GM21367 (cell line): ENCODE measurements at regions not wholly inside any gene's neighbourhood (a gene's known extent, or its start where the extent isn't known, plus 50 kb on each side); places are given as distances from the start of the nearest gene placed in this dataset.
"Not testable (repeated sequence)": the region's sequence is repeated elsewhere in the genome, so short reads cannot be mapped to it uniquely, and the experiment has no call there.

ENCODE experiments used
- ATAC-seq: cut with Tn5 transposase; IDR thresholded peaks from one replicate; pipeline ENCODE4 v1.9.1; 2021; ENCODE audit not compliant: unreplicated experiment

DNA sequence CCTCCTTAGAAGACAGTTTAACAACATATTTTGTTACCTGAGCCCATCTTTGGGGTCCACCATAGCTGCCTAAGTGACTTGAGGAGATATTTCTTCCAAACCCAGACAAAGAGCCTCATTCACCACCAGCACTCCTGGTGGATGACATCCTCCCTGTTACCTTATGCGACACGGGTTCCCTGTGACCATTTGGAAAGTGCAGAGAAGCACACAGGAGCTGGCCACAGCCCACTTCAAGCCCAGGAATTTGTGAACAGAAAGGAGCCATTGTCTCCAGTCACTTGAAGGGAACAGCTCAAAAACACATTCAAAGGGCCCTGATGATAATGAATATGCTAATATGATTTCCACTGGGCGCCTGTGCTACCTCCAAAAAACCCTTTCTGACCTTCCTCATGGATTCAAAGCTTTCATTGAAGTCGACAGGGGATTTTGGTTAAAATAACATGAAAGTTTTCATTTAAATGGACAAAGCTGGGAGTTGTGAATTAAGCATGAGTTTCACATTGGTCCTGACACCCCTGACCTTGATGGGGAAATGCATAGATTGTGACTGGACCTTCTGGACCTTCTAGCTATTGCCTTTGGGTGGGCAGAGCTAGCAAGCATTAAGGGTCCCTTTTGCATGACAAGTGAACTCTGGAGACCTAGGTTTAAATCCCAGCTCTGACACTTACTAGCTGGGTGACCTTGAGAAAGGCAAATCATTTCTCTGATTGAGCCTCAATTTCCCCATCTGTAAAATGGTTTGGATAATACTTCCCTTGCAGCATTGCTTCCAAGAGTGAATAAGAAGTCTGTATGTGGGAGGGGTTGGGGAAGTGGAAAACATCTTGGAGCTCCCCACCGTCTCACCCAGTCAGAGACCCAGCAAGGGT, 83.3 kb upstream of the SIRPA start:
- no peak for ATAC-seq

DNA sequence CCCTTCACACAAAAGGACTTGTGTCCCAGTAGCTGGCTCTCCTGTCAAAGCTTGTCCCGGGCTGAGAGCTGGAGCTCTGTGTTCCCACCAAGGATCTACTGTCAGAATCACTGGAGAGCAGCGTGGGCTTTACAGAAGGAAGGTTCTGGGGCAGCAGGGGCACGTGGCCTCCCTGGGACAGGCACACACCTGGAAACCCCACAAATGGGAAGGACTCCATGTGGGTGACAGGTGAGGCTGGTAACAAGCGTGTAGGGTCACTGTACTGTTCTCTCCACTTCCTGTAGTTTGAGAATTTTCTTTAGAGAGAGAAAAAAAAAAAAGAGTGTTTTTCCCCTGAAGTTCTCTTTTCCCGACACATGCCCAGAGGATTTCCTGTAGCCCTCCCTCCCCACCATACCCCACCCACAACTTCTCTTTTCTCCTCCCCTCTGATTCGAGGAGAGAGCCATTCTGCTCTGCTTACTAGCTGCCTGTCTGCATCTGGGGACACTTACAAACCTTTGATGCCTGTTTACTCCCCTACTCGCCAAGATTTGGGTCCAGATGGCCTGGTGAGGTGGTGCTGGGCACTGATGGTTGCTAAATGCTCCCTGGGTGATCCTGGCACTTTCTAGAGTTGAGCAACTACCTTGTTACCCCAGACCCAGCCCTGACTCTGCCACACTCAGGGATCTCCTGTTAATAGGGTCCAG, 84.1 kb upstream of the SIRPA start:
- no peak for ATAC-seq

DNA sequence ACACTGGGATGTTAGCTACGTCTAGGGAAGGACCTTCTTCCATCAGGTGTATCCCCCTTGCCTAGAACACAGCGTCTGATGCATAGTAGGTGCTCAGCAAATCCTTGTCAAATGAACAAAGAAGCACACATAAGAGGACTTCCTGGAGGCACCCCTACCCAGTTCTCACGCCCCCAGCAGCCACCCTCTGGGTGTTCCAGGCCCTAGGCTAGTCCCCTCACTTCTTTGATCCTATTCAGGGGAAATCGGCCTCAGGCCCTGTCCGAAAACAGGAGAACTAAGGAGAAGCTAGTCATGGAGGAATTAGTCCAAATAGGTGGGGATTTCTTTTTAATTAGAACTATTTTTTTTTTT, 84.7 kb upstream of the SIRPA start:
- ATAC-seq: no peak

DNA sequence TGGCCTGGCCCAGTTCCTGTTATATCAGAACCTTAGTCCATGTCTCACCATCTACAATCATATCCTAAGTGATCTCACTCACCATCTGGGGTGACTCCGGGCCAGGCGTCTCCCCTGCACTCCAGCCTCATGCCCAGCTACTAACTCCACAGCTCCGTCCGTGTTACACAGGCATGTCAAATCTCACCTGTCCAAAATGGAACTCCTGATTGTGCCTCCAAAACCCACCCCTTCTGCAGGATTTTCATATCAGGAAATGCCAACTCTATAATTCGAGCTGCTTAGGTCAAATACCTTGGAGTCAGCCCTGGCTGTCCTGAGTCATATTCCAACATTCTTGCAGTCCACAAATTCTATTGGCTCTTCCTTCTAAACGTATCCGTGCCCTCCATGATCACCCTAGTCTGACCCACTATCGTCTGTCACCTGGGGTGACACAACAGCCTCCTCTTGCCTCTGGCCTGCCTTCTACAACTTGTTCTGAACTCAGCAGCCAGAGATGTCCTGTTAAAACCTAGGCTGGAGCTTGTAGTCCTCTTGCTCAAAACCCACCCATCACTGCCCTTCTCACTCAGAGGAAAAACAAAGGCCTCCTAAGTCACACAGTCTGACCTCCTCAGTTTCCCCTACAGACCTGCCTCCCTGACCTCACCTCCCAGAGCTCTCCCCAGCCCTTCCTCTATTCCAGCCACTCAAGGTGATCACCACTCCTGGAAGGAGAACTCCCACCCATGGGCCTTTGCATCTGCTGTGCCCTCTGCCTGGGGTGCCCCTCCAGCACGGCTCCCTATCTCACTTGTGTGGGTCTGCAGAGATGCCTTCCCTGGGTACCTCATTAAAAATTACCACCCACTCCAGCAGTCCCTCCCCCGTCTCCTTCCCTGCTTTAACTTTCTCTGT, 85.3 kb upstream of the SIRPA start:
- ATAC-seq: no peak

DNA sequence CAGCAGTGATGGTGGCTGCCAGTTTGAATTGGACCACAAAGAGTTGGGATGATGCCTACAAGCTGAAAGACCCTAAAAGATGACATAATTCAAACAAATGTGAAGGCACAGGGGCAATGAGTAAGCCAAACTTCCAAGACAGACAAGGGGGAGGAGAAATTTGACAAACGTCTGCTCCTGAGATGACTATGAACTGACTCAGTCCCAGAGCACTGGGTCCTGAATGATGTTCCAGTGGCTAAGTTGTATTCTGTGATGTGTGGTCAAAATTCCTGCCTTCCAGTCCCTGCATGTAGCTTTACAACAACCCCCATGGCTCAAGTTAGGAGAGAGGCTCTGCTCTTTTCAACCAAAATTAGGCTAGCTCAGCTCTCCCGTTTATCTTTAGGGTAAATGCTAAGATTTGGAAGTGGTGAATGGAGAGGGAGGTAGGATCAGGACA, 86.1 kb upstream of the SIRPA start:
- ATAC-seq: no peak

DNA sequence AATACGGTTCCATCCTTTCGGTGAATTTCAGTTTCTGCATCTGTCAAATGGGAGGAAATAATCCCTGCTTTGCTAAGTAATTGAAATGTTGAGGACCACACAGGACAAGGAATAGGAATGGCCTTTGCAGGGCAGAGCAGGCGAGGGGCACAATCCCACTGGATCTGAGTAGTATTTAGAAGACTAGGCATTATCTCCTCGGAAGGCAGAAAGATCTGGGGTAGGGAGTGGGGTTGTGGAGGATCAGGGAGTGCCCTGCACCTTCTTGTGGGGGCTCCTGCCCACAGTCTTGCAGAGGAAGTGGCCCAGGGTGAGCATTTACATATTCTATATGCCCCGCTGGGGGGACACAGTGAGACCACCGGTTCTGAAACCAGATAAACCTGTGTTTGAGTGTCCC, 87.1 kb upstream of the SIRPA start:
- ATAC-seq: no peak

DNA sequence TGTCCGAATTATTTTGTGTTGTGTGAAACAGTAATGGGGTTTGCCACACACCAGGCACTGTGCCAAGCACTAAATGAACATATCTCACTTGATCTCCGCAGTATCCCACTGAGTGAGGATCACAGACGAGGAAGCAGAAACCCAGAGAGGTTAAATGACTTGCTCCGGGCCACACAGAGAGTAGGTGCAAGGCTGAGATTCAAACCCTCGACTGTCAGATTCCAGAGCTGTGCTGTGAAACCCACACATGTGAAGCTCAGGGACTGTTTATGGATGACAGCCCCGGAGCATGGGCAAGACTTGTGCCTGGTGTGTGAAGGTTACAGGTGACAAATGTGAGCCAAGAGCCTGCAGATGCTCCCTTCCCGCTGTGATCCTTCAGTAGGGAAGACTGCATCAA, 87.8 kb upstream of the SIRPA start:
- ATAC-seq: no peak

DNA sequence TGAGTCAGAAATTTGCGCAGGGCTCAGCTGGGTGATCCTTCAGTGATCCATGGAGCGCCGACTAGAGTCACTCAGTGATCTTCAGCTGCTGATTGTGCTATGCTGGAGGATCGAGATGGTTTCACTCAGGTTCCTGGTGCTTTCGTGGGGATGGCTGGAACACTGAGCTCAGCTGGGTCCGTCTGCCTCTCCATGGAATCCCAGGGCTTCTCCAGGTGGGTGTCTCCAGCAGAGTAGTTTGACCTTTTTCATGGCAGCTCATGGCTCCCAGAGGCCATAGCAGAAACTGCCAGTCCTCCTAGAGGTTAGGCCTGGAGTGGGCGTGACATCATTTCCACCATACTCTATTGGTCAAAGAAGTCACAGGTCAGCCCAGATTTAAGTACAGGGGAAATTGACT, 88.8 kb upstream of the SIRPA start:
- no peak for ATAC-seq

DNA sequence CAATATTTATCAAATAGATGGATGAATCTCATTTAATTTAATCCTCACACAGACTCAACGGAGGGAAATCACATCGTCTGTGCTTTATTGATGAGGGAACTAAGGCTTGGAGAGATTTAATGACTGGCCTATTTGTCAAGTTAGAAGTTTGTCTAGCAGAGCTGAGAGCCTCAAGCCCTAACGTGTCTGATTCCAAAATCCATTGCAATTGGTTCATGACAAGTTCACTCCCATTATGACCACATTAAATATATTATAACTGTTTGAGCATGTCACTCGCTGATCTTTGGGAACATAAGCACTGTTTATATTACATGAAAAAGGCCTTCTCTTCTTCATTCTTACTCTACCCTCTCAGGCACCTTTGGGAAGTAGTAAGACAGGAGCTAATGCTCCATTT, 89.4 kb upstream of the SIRPA start:
- ATAC-seq: no peak

DNA sequence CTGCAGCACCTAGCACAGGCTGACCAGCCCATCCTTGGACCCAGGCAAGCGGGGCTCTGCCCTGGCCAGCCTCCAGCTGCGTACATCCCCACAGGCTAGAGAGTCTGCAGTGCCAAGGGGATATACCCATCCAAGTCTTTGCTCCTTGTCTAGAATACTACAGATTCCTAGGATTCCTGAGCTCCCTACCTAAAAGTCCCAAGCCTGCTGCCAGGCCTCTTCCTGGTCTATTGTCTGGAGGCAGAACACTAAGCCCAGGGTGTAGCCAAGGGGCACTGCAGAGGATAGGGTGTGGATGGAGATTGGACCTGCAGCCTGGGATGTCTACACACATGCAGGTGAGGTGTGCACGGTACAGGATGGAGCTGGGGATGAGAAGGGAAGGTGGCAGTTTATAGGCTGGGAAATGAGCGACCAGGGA, 90.0 kb upstream of the SIRPA start:
- no peak for ATAC-seq

DNA sequence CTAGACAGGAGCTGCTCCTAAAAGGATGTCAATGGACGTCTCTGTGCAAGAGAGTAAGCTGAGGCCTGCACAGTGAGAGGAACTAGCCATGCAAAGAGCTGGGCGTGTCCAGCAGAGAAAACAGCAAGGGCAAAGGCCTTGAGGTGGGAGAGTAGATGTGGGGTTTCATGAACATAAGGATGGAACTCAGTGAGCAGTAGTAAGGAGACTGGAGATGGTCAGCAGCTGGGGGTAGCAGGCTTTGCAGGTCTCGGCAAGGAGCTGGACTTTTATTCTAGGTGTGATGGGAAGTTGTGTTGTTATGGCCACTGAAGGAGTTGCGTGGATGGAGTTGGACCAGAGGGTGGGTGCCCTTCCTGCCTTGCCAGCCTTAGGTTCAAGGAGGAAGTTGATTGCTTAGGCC, 90.7 kb upstream of the SIRPA start:
- no peak for ATAC-seq

DNA sequence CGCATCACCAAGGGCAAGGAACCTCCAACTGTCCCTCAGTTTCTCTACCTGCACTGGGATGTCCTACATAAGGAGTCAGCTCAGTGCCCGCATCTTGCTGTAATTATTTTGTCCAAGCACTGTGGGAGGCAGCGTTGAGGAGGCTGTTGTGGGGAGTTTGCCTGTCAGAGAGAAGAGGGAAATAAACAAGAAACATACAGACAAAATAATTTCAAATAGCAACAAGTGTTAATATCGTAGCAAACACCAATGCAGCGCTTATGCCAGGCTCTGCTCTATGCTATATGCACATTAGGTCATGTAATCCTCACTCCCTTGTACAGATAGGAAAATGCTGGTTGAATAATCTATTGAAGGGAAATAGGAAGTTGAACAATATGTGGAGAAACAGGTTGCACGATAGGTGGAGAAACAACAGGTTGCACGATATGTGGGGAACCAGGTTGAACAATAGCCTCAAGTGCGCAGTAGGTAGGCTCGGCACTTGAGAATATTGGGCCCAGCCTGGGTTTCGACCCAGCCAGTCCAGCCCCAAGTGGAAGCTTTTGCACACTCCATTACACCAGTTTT, 91.2 kb upstream of the SIRPA start:
- ATAC-seq: no peak

DNA sequence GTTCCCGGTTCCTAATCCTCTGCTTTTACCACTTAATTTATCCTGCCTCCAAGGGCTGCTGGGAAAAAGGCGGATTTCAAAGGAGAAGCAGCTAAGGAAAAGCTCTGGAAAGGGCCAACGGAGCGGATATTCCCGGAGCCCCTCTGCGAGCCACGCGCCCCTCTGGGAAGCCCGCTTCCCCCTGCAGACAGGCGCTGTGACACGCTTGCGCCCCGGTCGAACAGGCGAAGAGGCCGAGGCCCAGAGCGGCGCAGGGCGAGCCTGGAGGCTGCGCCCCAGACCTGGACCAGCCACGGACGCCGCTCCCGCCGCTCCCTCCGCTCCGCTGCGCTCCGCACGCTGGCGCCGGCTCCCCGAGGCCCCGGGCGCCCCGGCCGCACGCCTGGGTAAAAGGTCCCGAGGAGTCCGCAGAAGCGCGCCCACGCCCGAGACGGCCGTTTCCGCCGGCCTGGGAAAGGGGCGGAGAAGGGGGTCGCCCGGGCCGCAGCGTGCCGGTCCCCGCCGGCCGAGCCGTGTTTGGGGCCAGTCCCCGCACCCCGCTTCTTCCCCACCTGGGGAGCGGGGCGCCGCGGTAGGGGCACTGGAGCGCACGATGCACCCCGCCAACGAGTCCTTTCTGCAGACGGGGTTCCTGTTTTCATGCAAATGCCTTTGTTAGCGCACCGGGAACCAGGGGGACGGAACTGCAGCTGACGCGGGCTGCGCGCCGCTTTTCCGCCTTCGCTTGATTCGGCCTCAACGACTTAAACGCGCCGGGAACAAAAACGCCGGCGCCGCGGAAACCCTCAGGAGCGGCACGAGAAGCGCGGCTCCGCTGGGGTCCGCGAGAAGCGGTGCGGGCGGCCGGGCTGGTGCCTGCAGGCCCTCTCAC, 91.9 kb upstream of the SIRPA start:
- no peak for ATAC-seq

DNA sequence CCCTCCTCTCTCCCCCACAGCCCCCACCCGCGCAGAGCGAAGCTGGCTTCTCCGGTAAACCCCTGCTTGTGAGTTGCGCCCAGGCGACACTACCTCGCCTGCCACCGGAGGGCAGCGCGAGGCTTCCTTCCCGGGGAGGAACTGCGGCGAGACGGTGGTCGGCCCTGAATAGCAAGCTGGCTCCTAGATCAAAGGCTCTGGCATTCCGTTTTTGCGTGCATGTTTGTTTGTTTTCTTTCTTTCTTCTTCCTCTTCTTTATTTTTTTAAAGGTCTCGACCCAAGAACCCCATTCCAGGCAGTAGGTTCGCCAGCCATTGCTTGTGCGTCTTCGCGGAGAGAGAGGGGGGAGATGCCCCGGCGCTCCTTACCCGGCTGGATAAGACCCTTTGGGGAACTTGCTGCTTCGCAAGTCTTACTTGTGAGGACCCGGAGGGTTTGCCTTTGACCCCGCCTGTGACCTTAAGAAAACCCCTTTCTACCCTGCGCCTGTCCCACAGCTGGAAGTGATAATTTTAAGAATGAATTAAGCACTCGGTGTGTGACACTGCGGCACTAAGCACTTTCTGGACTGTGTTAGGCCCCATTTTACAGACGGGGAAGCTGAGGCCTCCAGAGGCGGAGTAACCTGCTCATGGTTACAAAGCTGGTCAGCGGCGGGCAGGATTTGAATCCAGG, 92.7 kb upstream of the SIRPA start:
- no peak for ATAC-seq

DNA sequence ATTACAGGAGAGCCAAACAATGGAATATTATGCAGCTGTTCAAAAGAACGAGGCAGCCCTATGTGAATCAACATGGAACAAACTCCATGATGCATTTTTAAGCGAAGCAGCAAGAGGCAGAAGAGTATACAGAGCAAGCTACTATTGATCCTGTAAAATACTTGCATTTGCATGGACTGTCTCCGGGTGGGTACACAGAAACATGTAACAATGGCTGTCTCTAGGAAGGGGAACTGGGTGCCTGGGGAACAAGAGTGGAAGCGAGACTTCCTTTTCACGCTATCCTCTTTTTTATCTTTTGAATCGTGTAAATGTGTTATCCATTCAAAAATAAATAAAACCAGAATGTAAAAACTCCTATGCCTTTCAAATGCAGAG, 93.3 kb upstream of the SIRPA start:
- no peak for ATAC-seq

DNA sequence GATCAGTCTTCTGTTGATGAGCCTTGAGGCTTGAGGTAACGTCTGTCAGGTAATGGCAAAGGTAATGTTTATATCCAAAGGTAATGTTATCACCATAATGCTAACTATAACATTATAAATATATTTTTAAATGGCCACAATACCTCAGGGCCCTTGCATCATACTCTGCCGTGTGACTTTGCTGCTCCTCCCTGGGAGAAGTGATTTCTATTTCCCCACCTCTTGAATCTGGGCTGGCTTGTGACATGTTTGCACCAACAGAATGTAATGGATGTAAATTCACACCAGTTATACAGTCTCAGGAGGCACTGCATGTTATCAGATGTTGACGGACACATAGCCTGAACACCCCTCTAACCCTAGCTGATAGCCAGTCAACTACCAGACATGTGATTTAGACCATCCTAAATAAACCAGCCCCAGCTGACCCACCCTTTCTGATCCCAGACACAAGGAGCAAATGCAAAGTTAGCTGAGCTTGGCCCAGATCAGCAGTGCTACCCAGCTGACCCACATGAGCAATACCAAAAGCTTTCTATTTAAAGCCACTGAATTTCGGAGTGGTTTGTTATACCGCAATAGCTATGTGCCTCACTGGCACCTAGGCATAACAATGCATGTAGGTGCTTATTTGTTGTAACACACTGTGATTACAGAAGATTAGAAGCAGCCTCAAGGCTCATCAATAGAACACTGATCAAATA, 93.8 kb upstream of the SIRPA start:
- no peak for ATAC-seq

DNA sequence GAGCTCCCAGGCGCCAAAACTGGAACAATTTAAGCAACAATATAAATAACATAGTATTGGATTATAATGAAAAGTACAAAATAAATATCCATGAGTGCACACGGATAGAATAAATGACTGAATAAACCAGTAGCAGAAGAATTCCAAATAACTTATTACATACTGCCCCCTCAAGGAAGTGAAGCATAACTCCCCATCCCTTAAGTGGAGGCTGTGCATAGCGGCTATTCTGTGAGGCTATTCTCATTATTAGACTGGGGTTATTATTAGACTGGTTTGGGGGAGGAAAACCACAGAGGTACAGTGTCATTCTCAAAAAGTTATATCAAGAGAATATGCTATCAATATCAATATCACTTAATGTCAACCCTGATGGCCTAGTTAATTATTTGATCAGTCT, 94.4 kb upstream of the SIRPA start:
- no peak for ATAC-seq

DNA sequence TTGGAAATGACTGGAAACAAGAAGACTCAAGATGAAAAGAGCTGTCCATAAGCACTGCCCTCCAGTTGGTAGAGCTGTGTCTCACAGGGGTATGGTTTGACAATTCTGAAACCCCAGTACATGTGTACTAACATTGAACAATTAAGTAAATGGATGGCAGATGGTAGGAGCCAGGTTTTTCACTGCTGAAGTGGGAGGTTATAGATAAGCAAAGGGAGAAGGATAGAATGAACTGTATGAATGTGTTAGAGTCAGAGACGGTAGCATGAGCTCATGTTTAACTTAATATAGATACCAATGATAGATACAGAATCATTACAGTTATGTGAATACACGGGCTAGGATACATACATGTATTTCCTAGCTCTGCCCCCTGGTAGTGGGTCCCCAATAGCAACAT, 95.0 kb upstream of the SIRPA start:
- no peak for ATAC-seq

DNA sequence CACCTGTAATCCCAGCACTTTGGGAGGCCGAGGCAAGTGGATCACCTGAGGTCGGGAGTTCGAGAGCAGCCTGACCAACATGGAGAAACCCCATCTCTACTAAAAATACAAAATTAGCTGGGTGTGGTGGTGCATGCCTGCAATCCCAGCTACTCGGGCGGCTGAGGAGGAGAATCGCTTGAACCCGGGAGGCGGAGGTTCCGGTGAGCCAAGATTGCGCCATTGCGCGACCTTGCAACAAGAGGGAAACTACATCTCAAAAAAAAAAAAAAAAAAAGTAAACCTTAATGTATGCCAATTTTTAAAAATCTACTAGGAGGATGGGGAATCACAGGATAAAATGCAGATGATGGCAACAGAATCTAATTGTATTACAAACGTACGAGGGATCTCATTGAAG, 95.5 kb upstream of the SIRPA start:
- not testable (repeated sequence) for ATAC-seq
